ENCODE measurements at regions not wholly inside any gene's neighbourhood (a gene's known extent, or its start where the extent isn't known, plus 50 kb on each side); places are given as distances from the start of the nearest gene placed in this dataset.

- TF ChIP-seq, protein P1, sequence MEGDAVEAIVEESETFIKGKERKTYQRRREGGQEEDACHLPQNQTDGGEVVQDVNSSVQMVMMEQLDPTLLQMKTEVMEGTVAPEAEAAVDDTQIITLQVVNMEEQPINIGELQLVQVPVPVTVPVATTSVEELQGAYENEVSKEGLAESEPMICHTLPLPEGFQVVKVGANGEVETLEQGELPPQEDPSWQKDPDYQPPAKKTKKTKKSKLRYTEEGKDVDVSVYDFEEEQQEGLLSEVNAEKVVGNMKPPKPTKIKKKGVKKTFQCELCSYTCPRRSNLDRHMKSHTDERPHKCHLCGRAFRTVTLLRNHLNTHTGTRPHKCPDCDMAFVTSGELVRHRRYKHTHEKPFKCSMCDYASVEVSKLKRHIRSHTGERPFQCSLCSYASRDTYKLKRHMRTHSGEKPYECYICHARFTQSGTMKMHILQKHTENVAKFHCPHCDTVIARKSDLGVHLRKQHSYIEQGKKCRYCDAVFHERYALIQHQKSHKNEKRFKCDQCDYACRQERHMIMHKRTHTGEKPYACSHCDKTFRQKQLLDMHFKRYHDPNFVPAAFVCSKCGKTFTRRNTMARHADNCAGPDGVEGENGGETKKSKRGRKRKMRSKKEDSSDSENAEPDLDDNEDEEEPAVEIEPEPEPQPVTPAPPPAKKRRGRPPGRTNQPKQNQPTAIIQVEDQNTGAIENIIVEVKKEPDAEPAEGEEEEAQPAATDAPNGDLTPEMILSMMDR (IDR thresholded peaks at IDR 0.05): no peak
- TF ChIP-seq POLR2A (IDR thresholded peaks at IDR 0.05): no peak
Observed at GRCh38 chr2:375956-376307, 88.0 kb upstream of the ALKAL2 start.
